ENCODE measurements at regions not wholly inside any gene's neighbourhood (a gene's known extent, or its start where the extent isn't known, plus 50 kb on each side); places are given as distances from the start of the nearest gene placed in this dataset.
"Not testable (repeated sequence)": the region's sequence is repeated elsewhere in the genome, so short reads cannot be mapped to it uniquely, and the experiment has no call there.

- no peak for TF ChIP-seq CTCF (IDR thresholded peaks at IDR 0.05; ENCODE audit: extremely low read depth, missing control alignments)
- no peak for DNase-seq (ENCODE audit: low spot score)
Measured at GRCh38 chr4:3871881-3872833, 106.0 kb downstream of the ADRA2C start.

GRCh38 chr4:3872834-3873313 is 106.7 kb downstream of the ADRA2C start:
- DNase-seq (ENCODE audit: low spot score), result no peak
- no peak for TF ChIP-seq CTCF (IDR thresholded peaks at IDR 0.05; ENCODE audit: extremely low read depth, missing control alignments)

GRCh38 chr4:3873408-3874027 is 107.3 kb downstream of the ADRA2C start:
- DNase-seq (ENCODE audit: low spot score), result no peak
- no peak for TF ChIP-seq CTCF (IDR thresholded peaks at IDR 0.05; ENCODE audit: extremely low read depth, missing control alignments)

- DNase-seq (ENCODE audit: low spot score), result no peak
- no peak for TF ChIP-seq CTCF (IDR thresholded peaks at IDR 0.05; ENCODE audit: extremely low read depth, missing control alignments)
Measured at GRCh38 chr4:3874028-3874415, 107.8 kb downstream of the ADRA2C start.

GRCh38 chr4:3874525-3875110 is 108.4 kb downstream of the ADRA2C start:
- DNase-seq (ENCODE audit: low spot score), result no peak
- TF ChIP-seq CTCF (IDR thresholded peaks at IDR 0.05; ENCODE audit: extremely low read depth, missing control alignments), result no peak

- DNase-seq (ENCODE audit: low spot score), result peak; percentile 5
- no peak for TF ChIP-seq CTCF (IDR thresholded peaks at IDR 0.05; ENCODE audit: extremely low read depth, missing control alignments)
Measured at GRCh38 chr4:3875466-3875865, 109.3 kb downstream of the ADRA2C start.

GRCh38 chr4:3876057-3876845 is 110.1 kb downstream of the ADRA2C start:
- DNase-seq (ENCODE audit: low spot score), result not testable (repeated sequence)

All from GM20000 (cell line).